HG02588 (cell line): ENCODE measurements at regions not wholly inside any gene's neighbourhood (a gene's known extent, or its start where the extent isn't known, plus 50 kb on each side); places are given as distances from the start of the nearest gene placed in this dataset.

Experiments used
- ATAC-seq: cut with Tn5 transposase; IDR thresholded peaks from one replicate; pipeline ENCODE4 v1.9.1; 2021; ENCODE audit warnings: mild to moderate bottlenecking, moderate library complexity; ENCODE audit not compliant: unreplicated experiment

GRCh38 chr5:168104811-168105481 is 186.5 kb upstream of the WWC1 start:
- no peak for ATAC-seq

DNA sequence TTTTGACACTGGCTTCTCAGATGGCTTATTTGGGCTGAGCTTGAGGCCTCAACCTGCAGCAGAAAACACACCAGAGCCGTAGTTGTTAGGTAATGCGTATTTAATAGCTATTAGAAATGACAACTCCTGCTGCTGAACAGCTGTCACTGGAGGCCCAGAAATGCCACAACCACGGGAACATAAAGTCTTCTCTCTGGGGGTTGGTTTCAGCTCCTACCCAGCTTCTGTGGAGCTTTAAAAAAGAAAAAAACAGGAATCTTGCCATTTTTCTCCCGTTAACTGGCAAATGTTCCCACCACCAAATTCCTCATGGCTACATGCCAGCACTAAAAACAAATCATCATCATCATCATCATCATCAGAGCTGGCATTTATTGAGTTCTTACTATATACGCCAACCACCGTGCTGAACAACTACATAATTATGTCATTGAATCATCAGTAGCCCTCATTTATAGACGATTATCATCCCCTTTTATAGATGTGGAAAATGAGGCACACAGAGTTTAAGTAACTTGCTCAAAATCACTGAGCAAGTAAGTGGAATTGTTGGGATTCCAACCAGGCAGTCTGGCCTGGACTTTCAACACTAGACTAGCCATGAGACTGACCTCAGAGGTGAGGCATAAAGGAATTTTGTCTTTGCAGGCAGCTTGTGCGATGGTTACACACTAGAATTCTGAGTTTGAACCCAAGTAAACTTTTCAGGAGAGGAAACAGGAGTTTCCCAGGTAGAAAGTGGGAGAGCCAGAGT is 185.3 kb upstream of the WWC1 start:
- no peak for ATAC-seq

DNA sequence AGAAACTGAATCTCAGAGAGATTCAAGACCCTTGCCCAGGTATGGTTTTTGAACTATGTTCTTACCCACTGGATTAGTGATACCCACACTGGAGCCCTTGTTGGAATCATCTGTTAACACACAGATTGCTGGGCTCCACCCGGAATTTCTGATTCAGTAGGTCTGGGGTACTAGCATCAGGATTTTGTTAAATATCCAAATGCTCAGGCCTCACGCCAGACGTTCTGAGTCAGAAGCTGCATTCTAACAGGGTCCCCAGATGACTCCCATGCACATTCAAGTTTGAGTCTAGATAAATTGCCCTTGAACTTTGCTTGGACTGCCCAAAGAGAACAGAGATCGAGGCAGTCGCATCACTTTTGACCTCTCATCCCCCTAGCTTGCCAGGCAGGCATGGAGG is 182.0 kb upstream of the WWC1 start:
- ATAC-seq: no peak

DNA sequence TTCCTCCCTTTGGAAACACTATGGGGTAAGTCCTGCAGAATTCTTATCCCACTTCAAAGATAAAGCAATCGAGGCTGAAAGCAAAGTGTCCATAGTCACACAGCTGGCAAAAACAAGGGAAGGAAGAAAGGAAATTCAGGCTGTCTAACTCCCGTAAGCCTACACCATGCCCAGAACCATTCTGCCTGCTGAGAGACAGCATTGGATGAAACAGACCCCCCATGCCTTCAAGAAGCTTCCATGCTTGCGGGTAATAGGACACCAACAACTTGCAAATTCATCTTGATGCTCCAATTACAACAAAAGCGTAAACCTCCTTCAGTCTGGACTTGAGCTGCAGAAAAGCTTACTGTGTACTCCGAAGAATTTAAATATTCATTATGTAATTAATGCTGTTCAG is 181.1 kb upstream of the WWC1 start:
- no peak for ATAC-seq

DNA sequence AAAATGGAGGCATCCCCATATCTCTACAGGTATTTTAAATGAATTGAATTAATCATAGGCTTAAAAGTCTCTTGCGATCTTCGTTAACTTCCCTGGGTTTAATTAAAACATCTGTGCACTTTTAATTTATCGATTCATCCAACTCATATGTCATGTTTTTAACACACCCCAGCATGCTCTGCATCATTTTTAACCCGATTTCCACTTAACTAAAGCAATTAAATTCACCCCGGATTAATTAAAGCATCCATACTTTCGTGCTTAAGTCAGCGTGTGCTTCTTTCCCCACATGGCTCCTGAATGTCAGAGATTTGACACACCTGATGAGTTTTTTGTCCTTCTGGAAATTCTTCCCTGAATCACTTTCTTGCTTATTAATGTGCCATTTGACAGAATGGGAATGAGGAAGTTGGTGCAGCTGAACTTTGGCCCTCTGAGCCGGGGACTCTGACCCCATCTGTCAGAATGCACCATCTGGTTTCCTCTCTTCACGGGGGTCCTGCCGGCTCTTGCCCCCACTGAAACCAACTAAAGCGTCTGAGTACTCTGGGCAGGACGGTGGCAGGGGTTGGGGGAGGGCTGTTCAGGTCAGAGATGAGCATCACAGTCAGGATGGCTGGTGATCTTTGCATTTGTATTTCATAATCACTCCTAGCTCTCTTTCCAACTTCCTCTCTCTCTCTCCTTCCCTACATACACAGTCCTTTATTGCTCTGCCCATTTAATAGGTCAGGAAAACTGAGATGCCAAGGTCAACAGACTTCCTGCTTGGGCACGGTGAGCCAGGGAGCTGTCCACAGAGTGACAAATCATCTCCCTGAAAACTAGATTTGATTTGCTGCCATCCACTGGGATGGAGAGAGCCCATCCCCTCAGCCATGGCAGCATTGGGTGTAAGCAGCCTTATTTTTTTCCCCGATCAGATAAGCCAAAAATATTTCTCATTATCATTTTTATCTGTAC is 180.3 kb upstream of the WWC1 start:
- ATAC-seq: no peak

GRCh38 chr5:168114444-168115017 is 176.9 kb upstream of the WWC1 start:
- peak; percentile 88 for ATAC-seq

GRCh38 chr5:168117469-168117868 is 174.0 kb upstream of the WWC1 start:
- no peak for ATAC-seq

DNA sequence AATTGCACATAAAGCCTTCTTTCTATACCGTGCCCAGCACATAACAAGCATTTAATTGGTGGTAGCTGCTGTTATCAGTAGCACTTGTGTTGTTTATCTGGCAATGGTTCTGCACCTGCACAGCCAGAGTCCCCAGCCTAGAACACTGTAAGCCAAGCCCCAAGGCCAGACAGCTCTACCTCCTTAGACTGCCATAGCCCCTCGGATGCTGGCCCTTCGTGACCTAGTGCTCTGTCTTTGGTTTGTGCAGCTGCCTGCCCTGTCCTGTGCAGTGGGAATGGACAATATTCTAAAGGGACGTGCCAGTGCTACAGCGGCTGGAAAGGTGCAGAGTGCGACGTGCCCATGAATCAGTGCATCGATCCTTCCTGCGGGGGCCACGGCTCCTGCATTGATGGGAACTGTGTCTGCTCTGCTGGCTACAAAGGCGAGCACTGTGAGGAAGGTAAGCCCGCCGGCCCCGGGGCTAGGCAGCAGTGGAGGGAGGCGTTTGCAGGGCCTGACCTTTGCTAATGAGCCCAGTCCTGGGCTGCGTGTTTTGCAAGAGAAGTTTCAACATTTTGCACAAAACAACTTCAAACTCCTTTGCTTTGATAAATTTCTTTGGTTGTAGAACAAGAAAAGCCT is 173.3 kb upstream of the WWC1 start:
- ATAC-seq: no peak

- no peak for ATAC-seq
Measured at GRCh38 chr5:168120401-168121137, 170.9 kb upstream of the WWC1 start.

- ATAC-seq: no peak
Measured at GRCh38 chr5:168121138-168121494, 170.3 kb upstream of the WWC1 start.

GRCh38 chr5:168123631-168124528 is 167.6 kb upstream of the WWC1 start:
- ATAC-seq: no peak

GRCh38 chr5:168125445-168126199 is 165.8 kb upstream of the WWC1 start:
- no peak for ATAC-seq

GRCh38 chr5:168126606-168127005 is 164.8 kb upstream of the WWC1 start:
- ATAC-seq: no peak

DNA sequence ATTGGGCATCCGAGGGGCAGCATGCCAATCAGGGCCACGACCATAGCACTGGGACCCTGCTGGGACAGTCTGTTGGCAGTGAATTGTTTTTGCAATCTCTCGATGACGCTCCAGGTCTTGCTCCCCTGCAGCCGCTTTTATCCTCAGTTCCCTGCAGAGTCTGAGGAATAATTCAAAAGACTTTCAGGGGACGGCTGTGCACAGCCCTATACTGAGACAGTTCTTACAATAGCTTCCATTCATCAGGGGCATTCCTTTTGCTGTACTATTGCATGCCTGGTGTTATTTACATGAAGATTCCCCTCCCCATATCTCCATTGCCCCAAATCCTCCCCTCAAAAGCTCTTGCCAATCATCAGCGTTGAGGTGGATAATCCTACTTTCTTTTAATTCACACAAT is 163.3 kb upstream of the WWC1 start:
- no peak for ATAC-seq

GRCh38 chr5:168128557-168128956 is 162.9 kb upstream of the WWC1 start:
- ATAC-seq: no peak

- ATAC-seq: no peak
Measured at GRCh38 chr5:168131519-168131918, 159.9 kb upstream of the WWC1 start.

DNA sequence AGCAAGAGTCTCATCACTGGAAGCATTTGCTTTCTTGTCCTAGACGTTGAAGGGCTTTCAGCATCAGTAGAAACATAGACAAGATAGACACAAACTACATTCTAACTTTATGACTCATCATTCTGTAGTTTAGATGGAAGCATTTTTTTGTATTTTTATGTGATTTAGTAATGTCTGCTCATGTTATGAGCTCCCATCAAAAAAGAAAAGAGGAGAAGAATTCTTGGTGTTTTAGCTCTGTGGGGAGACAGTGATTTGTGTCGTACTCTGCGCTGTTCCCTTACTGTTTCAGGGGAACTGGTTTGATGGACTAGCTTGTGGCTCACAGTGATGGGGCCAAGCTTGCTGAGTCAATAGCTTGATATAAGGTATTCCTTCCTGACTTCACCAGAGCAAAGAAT is 159.2 kb upstream of the WWC1 start:
- no peak for ATAC-seq

GRCh38 chr5:168135897-168136296 is 155.5 kb upstream of the WWC1 start:
- peak; percentile 98 for ATAC-seq
